ENCODE measurements at regions not wholly inside any gene's neighbourhood (a gene's known extent, or its start where the extent isn't known, plus 50 kb on each side); places are given as distances from the start of the nearest gene placed in this dataset.

- no peaks in the 10 kb centered on the region for H3F3A ChIP-seq (ENCODE audit: insufficient read depth, low read length, poor library complexity, severe bottlenecking)
- no peak overlapping the region for H3K4me2 ChIP-seq (ENCODE audit: low read length)
- no peaks in the 10 kb centered on the region for H3K9me2 ChIP-seq (ENCODE audit: insufficient read depth, low read length)
- H3K9me3 ChIP-seq (ENCODE audit: low read length) = no peaks in the 10 kb centered on the region
- H3K36me3 ChIP-seq (ENCODE audit: insufficient read depth, low read length) = no peaks in the 10 kb centered on the region
- H4K20me1 ChIP-seq (ENCODE audit: insufficient read depth) = no peaks in the 10 kb centered on the region
- H3K9ac ChIP-seq (ENCODE audit: low read length) = no peak overlapping the region
- no peak overlapping the region for H3K4me3 ChIP-seq (ENCODE audit: low read length)
- H3K79me2 ChIP-seq (replicated peaks; ENCODE audit: insufficient read depth, low read length) = no peaks in the 10 kb centered on the region
- no peak overlapping the region for H2AFZ ChIP-seq (ENCODE audit: low read depth, low read length)
- H3K27me3 ChIP-seq (ENCODE audit: insufficient read depth, low read depth, low read length) = no peaks in the 10 kb centered on the region
- no peak for TF ChIP-seq EP300 (conservative IDR thresholded peaks at IDR 0.05; ENCODE audit: poor library complexity, severe bottlenecking)
- no peak for TF ChIP-seq RAD21 (conservative IDR thresholded peaks at IDR 0.05)
- no peak for TF ChIP-seq TAF1 (IDR thresholded peaks at IDR 0.05; ENCODE audit: low read depth)
- TF ChIP-seq POLR2AphosphoS5 (IDR thresholded peaks at IDR 0.05) = no peak
- no peak for TF ChIP-seq REST (IDR thresholded peaks at IDR 0.05; ENCODE audit: borderline replicate concordance)
- TF ChIP-seq EZH2 (IDR thresholded peaks at IDR 0.05; ENCODE audit: borderline replicate concordance, insufficient read depth, low read length, poor library complexity, severe bottlenecking) = no peak
- no peak for TF ChIP-seq CTCF (IDR thresholded peaks at IDR 0.05; ENCODE audit: poor library complexity, severe bottlenecking)
- no peak for TF ChIP-seq MXI1 (conservative IDR thresholded peaks at IDR 0.05; ENCODE audit: poor library complexity, severe bottlenecking)
- no peak for TF ChIP-seq SMC3 (conservative IDR thresholded peaks at IDR 0.05; ENCODE audit: poor library complexity)
- H3K27ac ChIP-seq (ENCODE audit: low read length) = no peak overlapping the region
Observed at GRCh38 chrX:128780934-128781333, 728.7 kb upstream of the ACTRT1 start.

- Histone ChIP-seq H3F3A (ENCODE audit: insufficient read depth, low read length, poor library complexity, severe bottlenecking) (no peaks in the 10 kb centered on the region), H3K9ac (ENCODE audit: low read length) (no peak overlapping the region), H3K27me3 (ENCODE audit: insufficient read depth, low read depth, low read length) (no peaks in the 10 kb centered on the region), H3K27ac (ENCODE audit: low read length) (no peak overlapping the region), H3K4me2 (ENCODE audit: low read length) (no peak overlapping the region), H3K36me3 (ENCODE audit: insufficient read depth, low read length) (no peaks in the 10 kb centered on the region), H2AFZ (ENCODE audit: low read depth, low read length) (no peak overlapping the region), H3K9me2 (ENCODE audit: insufficient read depth, low read length) (no peaks in the 10 kb centered on the region), H3K4me3 (ENCODE audit: low read length) (no peak overlapping the region), H3K9me3 (ENCODE audit: low read length) (no peaks in the 10 kb centered on the region), H4K20me1 (ENCODE audit: insufficient read depth) (no peaks in the 10 kb centered on the region), H3K79me2 (replicated peaks; ENCODE audit: insufficient read depth, low read length) (no peaks in the 10 kb centered on the region)
- TF ChIP-seq CTCF (IDR thresholded peaks at IDR 0.05; ENCODE audit: poor library complexity, severe bottlenecking) = no peak
- TF ChIP-seq TAF1 (IDR thresholded peaks at IDR 0.05; ENCODE audit: low read depth) = no peak
- no peak for TF ChIP-seq RAD21 (conservative IDR thresholded peaks at IDR 0.05)
Observed at GRCh38 chrX:128769495-128769894, 717.3 kb upstream of the ACTRT1 start.
